ENCODE measurements at regions not wholly inside any gene's neighbourhood (a gene's known extent, or its start where the extent isn't known, plus 50 kb on each side); places are given as distances from the start of the nearest gene placed in this dataset.

DNA sequence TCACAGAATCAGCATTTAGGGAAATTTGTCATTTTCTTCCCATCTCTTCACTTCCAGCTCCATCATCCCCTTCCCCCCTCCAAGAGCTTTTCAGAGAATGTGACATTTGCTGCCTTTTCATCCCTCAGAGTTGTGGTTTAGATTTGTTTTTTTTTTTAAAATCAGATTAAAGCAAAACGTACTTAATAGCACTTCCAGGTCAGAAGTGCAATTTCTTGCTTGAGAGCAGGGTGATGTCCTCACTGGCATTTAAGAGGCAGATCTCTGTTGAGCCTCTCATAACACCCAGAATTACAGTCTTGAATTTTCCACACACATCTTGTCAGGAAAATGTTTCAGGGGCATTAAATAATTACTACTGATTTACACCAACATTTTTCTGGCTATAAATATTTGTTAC is 236.8 kb upstream of the VLDLR start:
- TF ChIP-seq CREB1 (IDR thresholded peaks at IDR 0.05; ENCODE audit: low read depth) (no peak), RAD21 (IDR thresholded peaks at IDR 0.05; ENCODE audit: low read depth) (no peak)

DNA sequence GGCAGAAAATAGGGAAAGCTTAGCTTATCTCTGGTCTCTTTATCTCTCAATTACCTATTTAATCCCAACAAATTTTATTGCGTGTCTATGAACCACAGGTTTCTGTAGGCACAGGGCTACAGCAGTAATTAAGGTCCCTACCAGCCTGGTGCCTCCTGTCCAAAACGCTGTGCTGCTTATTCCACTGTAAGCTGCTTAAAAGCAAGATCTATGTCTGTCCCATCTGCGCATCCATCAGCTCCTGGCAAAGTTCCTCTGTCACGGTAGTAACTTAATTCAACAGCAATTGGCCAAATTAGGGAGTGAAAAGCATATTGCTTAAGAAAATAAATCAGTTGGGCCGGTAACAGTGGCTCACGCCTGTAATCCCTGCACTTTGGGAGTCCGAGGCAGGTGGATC is 235.8 kb upstream of the VLDLR start:
- TF ChIP-seq NFIC (IDR thresholded peaks at IDR 0.05): no peak
- TF ChIP-seq, protein P1, sequence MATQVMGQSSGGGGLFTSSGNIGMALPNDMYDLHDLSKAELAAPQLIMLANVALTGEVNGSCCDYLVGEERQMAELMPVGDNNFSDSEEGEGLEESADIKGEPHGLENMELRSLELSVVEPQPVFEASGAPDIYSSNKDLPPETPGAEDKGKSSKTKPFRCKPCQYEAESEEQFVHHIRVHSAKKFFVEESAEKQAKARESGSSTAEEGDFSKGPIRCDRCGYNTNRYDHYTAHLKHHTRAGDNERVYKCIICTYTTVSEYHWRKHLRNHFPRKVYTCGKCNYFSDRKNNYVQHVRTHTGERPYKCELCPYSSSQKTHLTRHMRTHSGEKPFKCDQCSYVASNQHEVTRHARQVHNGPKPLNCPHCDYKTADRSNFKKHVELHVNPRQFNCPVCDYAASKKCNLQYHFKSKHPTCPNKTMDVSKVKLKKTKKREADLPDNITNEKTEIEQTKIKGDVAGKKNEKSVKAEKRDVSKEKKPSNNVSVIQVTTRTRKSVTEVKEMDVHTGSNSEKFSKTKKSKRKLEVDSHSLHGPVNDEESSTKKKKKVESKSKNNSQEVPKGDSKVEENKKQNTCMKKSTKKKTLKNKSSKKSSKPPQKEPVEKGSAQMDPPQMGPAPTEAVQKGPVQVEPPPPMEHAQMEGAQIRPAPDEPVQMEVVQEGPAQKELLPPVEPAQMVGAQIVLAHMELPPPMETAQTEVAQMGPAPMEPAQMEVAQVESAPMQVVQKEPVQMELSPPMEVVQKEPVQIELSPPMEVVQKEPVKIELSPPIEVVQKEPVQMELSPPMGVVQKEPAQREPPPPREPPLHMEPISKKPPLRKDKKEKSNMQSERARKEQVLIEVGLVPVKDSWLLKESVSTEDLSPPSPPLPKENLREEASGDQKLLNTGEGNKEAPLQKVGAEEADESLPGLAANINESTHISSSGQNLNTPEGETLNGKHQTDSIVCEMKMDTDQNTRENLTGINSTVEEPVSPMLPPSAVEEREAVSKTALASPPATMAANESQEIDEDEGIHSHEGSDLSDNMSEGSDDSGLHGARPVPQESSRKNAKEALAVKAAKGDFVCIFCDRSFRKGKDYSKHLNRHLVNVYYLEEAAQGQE (IDR thresholded peaks at IDR 0.05; ENCODE audit: low read depth): no peak
- TF ChIP-seq FOXM1 (IDR thresholded peaks at IDR 0.05; ENCODE audit: borderline replicate concordance, low read depth): no peak
- no peak for TF ChIP-seq EP300 (IDR thresholded peaks at IDR 0.05; ENCODE audit: borderline replicate concordance)
- TF ChIP-seq EGR1 (IDR thresholded peaks at IDR 0.05): no peak
- TF ChIP-seq ZBTB7A (IDR thresholded peaks at IDR 0.05; ENCODE audit: low read depth): no peak
- no peak for TF ChIP-seq YY1 (IDR thresholded peaks at IDR 0.05; ENCODE audit: low read depth)
- no peak for TF ChIP-seq CEBPB (IDR thresholded peaks at IDR 0.05)
- no peak for TF ChIP-seq MAX (IDR thresholded peaks at IDR 0.05)
- TF ChIP-seq TCF12 (IDR thresholded peaks at IDR 0.05; ENCODE audit: low read depth): no peak
- no peak for TF ChIP-seq TEAD4 (IDR thresholded peaks at IDR 0.05)
- TF ChIP-seq CREB1 (IDR thresholded peaks at IDR 0.05; ENCODE audit: low read depth): no peak

GRCh38 chr9:2386566-2386965 is 235.0 kb upstream of the VLDLR start:
- TF ChIP-seq CEBPB (IDR thresholded peaks at IDR 0.05): no peak

DNA sequence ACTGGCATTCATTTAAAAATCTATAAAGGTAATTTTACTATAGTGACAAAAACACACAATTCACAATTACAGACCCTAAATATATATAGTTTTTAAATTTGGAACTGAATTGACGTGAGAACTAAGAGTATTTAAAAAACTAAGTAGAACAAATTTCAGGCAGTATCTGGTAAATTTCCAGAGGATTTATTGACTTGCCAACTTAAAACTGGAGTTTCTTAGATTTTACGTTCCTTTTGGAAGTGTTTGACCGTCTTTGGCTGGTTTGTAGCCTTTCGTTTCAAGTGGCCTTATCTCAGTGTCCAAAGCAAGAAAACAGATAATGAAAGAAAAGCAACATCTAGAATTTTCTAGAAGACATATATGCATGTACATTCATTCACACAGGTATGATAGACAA is 234.4 kb upstream of the VLDLR start:
- TF ChIP-seq, protein P1 (IDR thresholded peaks at IDR 0.05; ENCODE audit: low read depth): no peak
- TF ChIP-seq ZBTB7A (IDR thresholded peaks at IDR 0.05; ENCODE audit: low read depth) (no peak), TEAD4 (IDR thresholded peaks at IDR 0.05) (no peak), TAF1 (IDR thresholded peaks at IDR 0.05; ENCODE audit: low read depth) (no peak), RAD21 (IDR thresholded peaks at IDR 0.05; ENCODE audit: low read depth) (no peak), EGR1 (IDR thresholded peaks at IDR 0.05) (no peak), NFIC (IDR thresholded peaks at IDR 0.05) (no peak), YY1 (IDR thresholded peaks at IDR 0.05; ENCODE audit: low read depth) (no peak), TCF12 (IDR thresholded peaks at IDR 0.05; ENCODE audit: low read depth) (no peak), CEBPB (IDR thresholded peaks at IDR 0.05) (no peak), MAX (IDR thresholded peaks at IDR 0.05) (no peak), FOXM1 (IDR thresholded peaks at IDR 0.05; ENCODE audit: borderline replicate concordance, low read depth) (no peak), CREB1 (IDR thresholded peaks at IDR 0.05; ENCODE audit: low read depth) (no peak), EP300 (IDR thresholded peaks at IDR 0.05; ENCODE audit: borderline replicate concordance) (no peak)
- TF ChIP-seq, protein P2, sequence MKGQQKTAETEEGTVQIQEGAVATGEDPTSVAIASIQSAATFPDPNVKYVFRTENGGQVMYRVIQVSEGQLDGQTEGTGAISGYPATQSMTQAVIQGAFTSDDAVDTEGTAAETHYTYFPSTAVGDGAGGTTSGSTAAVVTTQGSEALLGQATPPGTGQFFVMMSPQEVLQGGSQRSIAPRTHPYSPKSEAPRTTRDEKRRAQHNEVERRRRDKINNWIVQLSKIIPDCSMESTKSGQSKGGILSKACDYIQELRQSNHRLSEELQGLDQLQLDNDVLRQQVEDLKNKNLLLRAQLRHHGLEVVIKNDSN (IDR thresholded peaks at IDR 0.05): no peak

GRCh38 chr9:2389404-2389803 is 232.2 kb upstream of the VLDLR start:
- TF ChIP-seq EGR1 (IDR thresholded peaks at IDR 0.05): no peak
- no peak for TF ChIP-seq TEAD4 (IDR thresholded peaks at IDR 0.05)
- no peak for TF ChIP-seq TCF12 (IDR thresholded peaks at IDR 0.05; ENCODE audit: low read depth)
- TF ChIP-seq YY1 (IDR thresholded peaks at IDR 0.05; ENCODE audit: low read depth): no peak
- TF ChIP-seq RAD21 (IDR thresholded peaks at IDR 0.05; ENCODE audit: low read depth): no peak
- TF ChIP-seq NFIC (IDR thresholded peaks at IDR 0.05): no peak
- no peak for TF ChIP-seq CEBPB (IDR thresholded peaks at IDR 0.05)
- no peak for TF ChIP-seq MAX (IDR thresholded peaks at IDR 0.05)
- no peak for TF ChIP-seq CREB1 (IDR thresholded peaks at IDR 0.05; ENCODE audit: low read depth)
- TF ChIP-seq ZBTB7A (IDR thresholded peaks at IDR 0.05; ENCODE audit: low read depth): no peak
- TF ChIP-seq EP300 (IDR thresholded peaks at IDR 0.05; ENCODE audit: borderline replicate concordance): no peak

DNA sequence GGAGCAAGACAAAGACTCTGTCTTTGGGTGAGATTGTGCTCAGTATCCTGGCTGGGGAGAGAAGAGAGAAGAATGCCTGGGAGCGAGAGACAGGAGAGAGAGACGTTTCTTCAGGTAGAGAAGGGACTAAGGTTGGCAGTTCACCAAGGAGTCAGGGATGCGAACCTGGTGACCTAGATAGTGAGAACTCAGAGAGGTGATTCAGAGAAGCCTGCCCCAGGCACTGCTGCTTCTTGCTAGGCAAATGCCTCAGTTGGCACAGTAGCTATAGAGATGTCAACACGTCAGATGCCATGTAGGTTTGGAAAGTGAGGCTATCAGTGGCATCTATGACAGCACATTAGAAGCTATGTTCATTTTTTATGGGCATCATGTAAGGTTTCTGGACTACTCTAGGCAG is 231.6 kb upstream of the VLDLR start:
- TF ChIP-seq MAX (IDR thresholded peaks at IDR 0.05) (no peak), TAF1 (IDR thresholded peaks at IDR 0.05; ENCODE audit: low read depth) (no peak), CEBPB (IDR thresholded peaks at IDR 0.05) (no peak), NFIC (IDR thresholded peaks at IDR 0.05) (no peak), TCF12 (IDR thresholded peaks at IDR 0.05; ENCODE audit: low read depth) (no peak), ZBTB7A (IDR thresholded peaks at IDR 0.05; ENCODE audit: low read depth) (no peak), YY1 (IDR thresholded peaks at IDR 0.05; ENCODE audit: low read depth) (no peak), EGR1 (IDR thresholded peaks at IDR 0.05) (no peak), CREB1 (IDR thresholded peaks at IDR 0.05; ENCODE audit: low read depth) (no peak), FOXM1 (IDR thresholded peaks at IDR 0.05; ENCODE audit: borderline replicate concordance, low read depth) (no peak), RAD21 (IDR thresholded peaks at IDR 0.05; ENCODE audit: low read depth) (no peak), EP300 (IDR thresholded peaks at IDR 0.05; ENCODE audit: borderline replicate concordance) (no peak)
- TF ChIP-seq, protein P2 (IDR thresholded peaks at IDR 0.05): no peak
- TF ChIP-seq, protein P1 (IDR thresholded peaks at IDR 0.05; ENCODE audit: low read depth): no peak
